ENCODE measurements at regions not wholly inside any gene's neighbourhood (a gene's known extent, or its start where the extent isn't known, plus 50 kb on each side); places are given as distances from the start of the nearest gene placed in this dataset.

DNA sequence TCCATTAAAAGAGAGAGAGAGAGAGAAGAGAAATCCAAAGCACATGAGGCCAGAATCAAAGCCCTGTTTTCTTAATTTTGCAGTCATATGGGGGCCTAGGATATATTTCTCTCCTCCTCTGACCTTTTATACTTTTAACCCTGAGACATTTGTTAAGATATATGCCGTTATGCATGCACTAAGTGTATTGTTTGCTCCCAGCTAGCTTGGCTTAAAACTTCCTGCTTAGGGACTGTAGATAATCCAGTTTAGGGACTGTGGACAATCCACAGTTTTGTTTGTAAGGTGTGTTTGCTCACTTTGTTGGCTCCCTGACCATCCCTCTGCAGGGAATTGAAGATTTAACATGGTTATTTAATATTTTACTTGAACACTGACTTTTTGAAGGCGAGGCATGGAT, 166.3 kb upstream of the TSHZ2 start:
- TF ChIP-seq CTCF (IDR thresholded peaks at IDR 0.05; ENCODE audit: insufficient read depth, low read length, poor library complexity, severe bottlenecking) = no peak
- H3K36me3 ChIP-seq (ENCODE audit: control insufficient read depth, insufficient read depth, low read length) = no peaks in the 10 kb centered on the region
- DNase-seq (ENCODE audit: low read depth) = no peak
- H3K27me3 ChIP-seq (ENCODE audit: control insufficient read depth, insufficient read depth, low read length) = no peaks in the 10 kb centered on the region
- H3K4me3 ChIP-seq (ENCODE audit: low read depth, low read length) = no peak overlapping the region

GRCh38 chr20:52805296-52805571, 166.9 kb upstream of the TSHZ2 start:
- Histone ChIP-seq H3K27me3 (ENCODE audit: control insufficient read depth, insufficient read depth, low read length) (no peaks in the 10 kb centered on the region), H3K36me3 (ENCODE audit: control insufficient read depth, insufficient read depth, low read length) (no peaks in the 10 kb centered on the region), H3K4me3 (ENCODE audit: low read depth, low read length) (no peak overlapping the region)
- TF ChIP-seq CTCF (IDR thresholded peaks at IDR 0.05; ENCODE audit: insufficient read depth, low read length, poor library complexity, severe bottlenecking) = no peak
- no peak for DNase-seq (ENCODE audit: low read depth)

DNA sequence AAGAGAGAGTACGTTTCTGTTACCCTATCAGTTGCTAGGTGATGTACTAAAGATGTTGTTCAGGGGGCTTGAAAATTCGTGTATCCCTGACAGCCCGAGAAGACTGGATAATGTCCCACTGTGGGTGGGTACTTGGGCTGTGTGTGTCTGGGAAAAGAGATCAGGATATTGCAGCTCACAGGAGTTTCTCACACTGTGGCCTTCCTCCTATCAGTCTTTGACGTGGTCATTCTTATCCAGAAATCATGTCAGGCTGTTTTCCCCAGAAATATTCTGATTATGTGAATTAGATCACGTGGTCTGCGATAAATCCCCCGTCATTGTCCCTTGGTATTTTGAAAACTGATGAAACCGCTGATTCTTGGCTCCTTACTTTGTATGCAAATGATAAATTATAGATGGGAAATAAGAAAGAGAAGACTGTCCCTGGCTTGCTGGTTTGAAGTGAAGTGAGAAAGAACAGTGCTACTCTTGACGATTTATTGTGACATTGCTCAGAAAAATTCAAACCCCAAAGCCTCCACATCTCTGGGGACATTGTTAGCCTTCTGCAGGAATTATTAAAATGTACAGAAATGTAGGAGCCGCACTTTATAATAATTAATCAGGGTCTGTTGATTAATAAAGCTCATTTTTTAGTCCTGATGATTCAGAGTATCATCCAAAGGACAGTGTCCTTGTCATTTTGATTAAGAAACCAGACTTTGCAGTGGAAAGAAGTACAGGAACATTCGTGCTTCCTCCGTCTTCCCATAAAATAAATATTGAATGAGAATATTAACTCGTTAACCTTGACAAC, 167.5 kb upstream of the TSHZ2 start:
- Histone ChIP-seq H3K36me3 (ENCODE audit: control insufficient read depth, insufficient read depth, low read length) (no peaks in the 10 kb centered on the region), H3K4me3 (ENCODE audit: low read depth, low read length) (no peak overlapping the region), H3K27me3 (ENCODE audit: control insufficient read depth, insufficient read depth, low read length) (no peaks in the 10 kb centered on the region)
- no peak for DNase-seq (ENCODE audit: low read depth)
- TF ChIP-seq CTCF (IDR thresholded peaks at IDR 0.05; ENCODE audit: insufficient read depth, low read length, poor library complexity, severe bottlenecking) = no peak

DNA sequence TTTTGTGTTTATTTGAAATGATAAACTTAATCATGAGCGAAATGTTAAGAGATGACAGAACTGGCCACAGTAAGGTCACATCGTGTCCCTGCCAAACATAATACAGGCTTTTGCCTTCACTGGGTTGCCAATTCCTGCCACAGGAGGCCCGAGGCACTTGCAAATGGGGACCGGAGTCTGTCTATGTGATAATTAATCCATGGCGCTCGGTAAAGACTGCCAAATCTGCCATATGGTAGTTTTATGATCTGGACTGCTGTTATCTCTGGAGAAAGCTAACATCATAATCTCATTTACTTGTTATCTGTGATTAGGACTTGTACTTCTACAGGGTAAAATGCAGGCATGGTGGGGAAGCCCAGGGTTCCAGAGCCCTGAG, 170.5 kb upstream of the TSHZ2 start:
- H3K36me3 ChIP-seq (ENCODE audit: control insufficient read depth, insufficient read depth, low read length) = no peaks in the 10 kb centered on the region
- no peaks in the 10 kb centered on the region for H3K27me3 ChIP-seq (ENCODE audit: control insufficient read depth, insufficient read depth, low read length)
- TF ChIP-seq CTCF (IDR thresholded peaks at IDR 0.05; ENCODE audit: insufficient read depth, low read length, poor library complexity, severe bottlenecking) = no peak
- no peak for DNase-seq (ENCODE audit: low read depth)
- H3K4me3 ChIP-seq (ENCODE audit: low read depth, low read length) = no peak overlapping the region

- Histone ChIP-seq H3K4me3 (ENCODE audit: low read depth, low read length) (no peak overlapping the region), H3K36me3 (ENCODE audit: control insufficient read depth, insufficient read depth, low read length) (no peaks in the 10 kb centered on the region), H3K27me3 (ENCODE audit: control insufficient read depth, insufficient read depth, low read length) (no peaks in the 10 kb centered on the region)
- DNase-seq (ENCODE audit: low read depth) = no peak
- no peak for TF ChIP-seq CTCF (IDR thresholded peaks at IDR 0.05; ENCODE audit: insufficient read depth, low read length, poor library complexity, severe bottlenecking)
These were observed 171.2 kb upstream of the TSHZ2 start for GRCh38 chr20:52800734-52801627.

Data from kidney epithelial cell (primary cell).